PC-3 (cell line): ENCODE measurements at regions not wholly inside any gene's neighbourhood (a gene's known extent, or its start where the extent isn't known, plus 50 kb on each side); places are given as distances from the start of the nearest gene placed in this dataset.
A peak's percentile ranks its signal among the peaks of the same experiment; 100 is the strongest.

Experiments used
- ATAC-seq: fragments of 200-7000 bp; cut with Tn5 transposase; 2 replicates; pipeline ENCODE4 v1.9.1; 2020; ENCODE audit warnings: mild to moderate bottlenecking, moderate library complexity
- BruUV-seq: library from RNA; stranded (reverse); fragments of 400-500 nt; replicated peaks from 2 replicates; lab custom pipeline; 2021; lab: Mats Ljungman, UMichigan
- CTCF ChIA-PET: fragments of 300-600 bp; sonication (Branson Sonifier 250); formaldehyde crosslinking; loops from one replicate; lab custom pipeline; 2022; ENCODE audit warnings: antibody characterized with exemption; lab: Charles Lee
- POLR2A ChIA-PET: fragments of 300-600 bp; sonication (Branson Sonifier 250); formaldehyde crosslinking; loops from one replicate; lab custom pipeline; 2022; ENCODE audit warnings: antibody characterized with exemption; ENCODE audit not compliant: unreplicated experiment; lab: Charles Lee
- DNase-seq: peaks from one replicate; pipeline ENCODE4 v3.0.0-alpha.2; 2015
- H2AFZ ChIP-seq: fragments of 300-600 bp; sonication (generic); 2 replicates; pipeline ENCODE4 v1.6.0; 2016; ENCODE audit warnings: antibody characterized with exemption, low read length
- H3F3A ChIP-seq: fragments of 300-600 bp; sonication (generic); one replicate; pipeline ENCODE4 v1.6.0; 2017; ENCODE audit warnings: antibody characterized with exemption, low read length, control low read depth, mild to moderate bottlenecking; ENCODE audit not compliant: unreplicated experiment
- H3K27ac ChIP-seq: fragments of 300-600 bp; sonication (generic); 2 replicates; pipeline ENCODE4 v1.5.1; 2016; ENCODE audit warnings: mild to moderate bottlenecking, low read length
- H3K27me3 ChIP-seq: fragments of 300-600 bp; sonication (generic); 2 replicates; pipeline ENCODE4 v1.6.1; 2016; ENCODE audit warnings: low read length, mixed read lengths
- H3K36me3 ChIP-seq: fragments of 300-600 bp; sonication (generic); 2 replicates; pipeline ENCODE4 v1.6.1; 2016; ENCODE audit warnings: low read depth, mixed run types, low read length, mixed read lengths
- H3K4me1 ChIP-seq: fragments of 300-600 bp; sonication (generic); 2 replicates; pipeline ENCODE4 v1.5.1; 2016; ENCODE audit warnings: low read length; ENCODE audit not compliant: insufficient read depth
- H3K4me2 ChIP-seq: fragments of 300-600 bp; sonication (generic); 2 replicates; pipeline ENCODE4 v1.6.0; 2016; ENCODE audit warnings: low read length
- H3K4me3 ChIP-seq: fragments of 300-600 bp; sonication (generic); 2 replicates; pipeline ENCODE4 v1.5.1; 2016; ENCODE audit warnings: mild to moderate bottlenecking, low read length, mixed read lengths
- H3K79me2 ChIP-seq: fragments of 300-600 bp; sonication (generic); 2 replicates; pipeline ENCODE4 v1.6.1; 2017; ENCODE audit warnings: low read length, mixed read lengths
- H3K9ac ChIP-seq: fragments of 300-600 bp; sonication (generic); 2 replicates; pipeline ENCODE4 v1.6.0; 2016; ENCODE audit warnings: mild to moderate bottlenecking, low read length
- H3K9me2 ChIP-seq: fragments of 300-600 bp; sonication (generic); replicated peaks from 2 replicates; pipeline ENCODE4 v1.6.1; 2016; ENCODE audit warnings: mixed run types, low read length, mixed read lengths
- H3K9me3 ChIP-seq: fragments of 300-600 bp; sonication (generic); 2 replicates; pipeline ENCODE4 v1.6.1; 2016; ENCODE audit warnings: low read length, mixed read lengths
- H4K20me1 ChIP-seq: fragments of 300-600 bp; sonication (generic); 2 replicates; pipeline ENCODE4 v1.6.1; 2016; ENCODE audit warnings: low read length, mixed read lengths
- EZH2 ChIP-seq: fragments of 300-600 bp; sonication (generic); IDR thresholded peaks from one replicate; pipeline ENCODE4 v1.6.1; 2017; ENCODE audit warnings: antibody characterized with exemption, mild to moderate bottlenecking, low read length; ENCODE audit not compliant: unreplicated experiment
- EZH2phosphoT487 ChIP-seq: fragments of 300-600 bp; sonication (generic); IDR thresholded peaks from 2 replicates; pipeline ENCODE4 v1.6.1; 2018; ENCODE audit warnings: mild to moderate bottlenecking, antibody characterized with exemption, low read length, borderline replicate concordance
- intact Hi-C: fragments of 100-400 bp; cut with micrococcal nuclease; formaldehyde crosslinking; loops from 2 replicates; pipeline ENCODE4 v1.9.0; 2023
- TF ChIP-seq, protein P1 (sequence below): fragments of 300-600 bp; sonication (generic); conservative IDR thresholded peaks from 2 replicates; pipeline ENCODE4 v1.5.1; 2017; ENCODE audit warnings: antibody characterized with exemption, low read depth, mild to moderate bottlenecking, low read length

DNA sequence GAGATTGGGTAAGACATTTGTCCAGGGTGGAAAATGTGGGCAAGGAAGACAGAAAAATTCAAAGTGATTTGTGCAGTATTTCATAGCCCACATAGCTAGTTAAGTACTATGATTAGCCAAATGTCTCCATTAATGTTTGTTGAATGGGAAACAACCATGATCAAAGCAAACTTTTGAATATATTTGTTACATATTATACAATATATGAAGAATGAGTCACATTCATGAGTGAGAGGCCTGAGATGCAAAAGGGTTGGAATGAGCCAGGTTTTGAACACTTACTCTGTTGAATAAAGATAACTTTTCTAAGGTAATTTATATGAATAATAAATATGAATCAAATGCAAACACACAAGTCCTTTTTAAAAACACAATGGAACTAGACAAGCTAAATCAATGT, 984.5 kb upstream of the CDH2 start:
- POLR2A ChIA-PET, result no interaction called here
- H3K9me3 ChIP-seq, result no peaks in the 10 kb centered on the region
- peaks cover 10% of the 10 kb centered on the region for H3F3A ChIP-seq
- DNase-seq, result peak; percentile 55
- H3K9ac ChIP-seq, result no peak overlapping the region
- H3K4me3 ChIP-seq, result no peak overlapping the region
- H3K4me2 ChIP-seq, result peak overlapping the region; percentile 24
- H3K27me3 ChIP-seq, result no peaks in the 10 kb centered on the region
- no peak for ATAC-seq
- no peak overlapping the region for H2AFZ ChIP-seq
- H3K9me2 ChIP-seq, result no peaks in the 10 kb centered on the region
- peaks cover 79% of the 10 kb centered on the region for H3K4me1 ChIP-seq
- H3K36me3 ChIP-seq, result no peaks in the 10 kb centered on the region
- no peaks in the 10 kb centered on the region for H3K79me2 ChIP-seq
- H4K20me1 ChIP-seq, result no peaks in the 10 kb centered on the region
- no TSS peak for BruUV-seq
- intact Hi-C loops, result loop anchor here (10.0 kb wide), 2 partner anchors 347 to 797 kb away; no protein-coding TSS in a partner anchor
- H3K27ac ChIP-seq, result peak overlapping the region; percentile 40
- TF ChIP-seq EZH2phosphoT487, result no peak
- no peak for TF ChIP-seq EZH2
- TF ChIP-seq, protein P1, sequence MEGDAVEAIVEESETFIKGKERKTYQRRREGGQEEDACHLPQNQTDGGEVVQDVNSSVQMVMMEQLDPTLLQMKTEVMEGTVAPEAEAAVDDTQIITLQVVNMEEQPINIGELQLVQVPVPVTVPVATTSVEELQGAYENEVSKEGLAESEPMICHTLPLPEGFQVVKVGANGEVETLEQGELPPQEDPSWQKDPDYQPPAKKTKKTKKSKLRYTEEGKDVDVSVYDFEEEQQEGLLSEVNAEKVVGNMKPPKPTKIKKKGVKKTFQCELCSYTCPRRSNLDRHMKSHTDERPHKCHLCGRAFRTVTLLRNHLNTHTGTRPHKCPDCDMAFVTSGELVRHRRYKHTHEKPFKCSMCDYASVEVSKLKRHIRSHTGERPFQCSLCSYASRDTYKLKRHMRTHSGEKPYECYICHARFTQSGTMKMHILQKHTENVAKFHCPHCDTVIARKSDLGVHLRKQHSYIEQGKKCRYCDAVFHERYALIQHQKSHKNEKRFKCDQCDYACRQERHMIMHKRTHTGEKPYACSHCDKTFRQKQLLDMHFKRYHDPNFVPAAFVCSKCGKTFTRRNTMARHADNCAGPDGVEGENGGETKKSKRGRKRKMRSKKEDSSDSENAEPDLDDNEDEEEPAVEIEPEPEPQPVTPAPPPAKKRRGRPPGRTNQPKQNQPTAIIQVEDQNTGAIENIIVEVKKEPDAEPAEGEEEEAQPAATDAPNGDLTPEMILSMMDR, result no peak
- CTCF ChIA-PET, result no interaction called here

DNA sequence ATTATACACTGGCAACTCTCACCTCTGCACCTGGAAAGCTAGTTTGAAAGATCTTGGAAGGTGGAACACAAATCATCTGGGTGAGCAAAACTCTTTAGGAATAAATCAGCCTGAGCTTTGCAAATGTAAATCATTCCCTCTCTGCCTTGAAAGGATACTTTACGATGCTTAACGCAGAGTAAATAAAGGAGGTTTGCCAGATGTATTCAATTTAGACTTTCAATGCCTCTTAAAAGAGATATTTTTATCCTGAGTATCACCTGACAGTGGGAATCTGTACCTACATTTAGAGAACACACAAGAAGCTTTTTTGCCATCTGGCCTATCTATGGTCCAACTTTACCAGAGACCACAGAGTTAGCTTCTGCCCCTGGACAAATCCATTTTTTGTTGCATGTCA, 983.2 kb upstream of the CDH2 start:
- ATAC-seq (no peak), DNase-seq (peak; percentile 35)
- Histone ChIP-seq H3K9ac (no peak overlapping the region), H3K9me3 (no peaks in the 10 kb centered on the region), H2AFZ (no peak overlapping the region), H3K4me3 (no peak overlapping the region), H4K20me1 (no peaks in the 10 kb centered on the region), H3K9me2 (no peaks in the 10 kb centered on the region), H3K27me3 (no peaks in the 10 kb centered on the region), H3K4me1 (peaks cover 80% of the 10 kb centered on the region), H3F3A (peaks cover 10% of the 10 kb centered on the region), H3K4me2 (no peak overlapping the region), H3K79me2 (no peaks in the 10 kb centered on the region), H3K27ac (peak overlapping the region; percentile 10; the same call in 1 of the 2 replicates), H3K36me3 (no peaks in the 10 kb centered on the region)
- TF ChIP-seq EZH2phosphoT487 (no peak), EZH2 (no peak)
- TF ChIP-seq, protein P1, result no peak
- BruUV-seq, result no TSS peak
- ChIA-PET POLR2A (no interaction called here), CTCF (no interaction called here)
- intact Hi-C loops, result loop anchor here (10.0 kb wide), 2 partner anchors 345 to 795 kb away; no protein-coding TSS in a partner anchor

DNA sequence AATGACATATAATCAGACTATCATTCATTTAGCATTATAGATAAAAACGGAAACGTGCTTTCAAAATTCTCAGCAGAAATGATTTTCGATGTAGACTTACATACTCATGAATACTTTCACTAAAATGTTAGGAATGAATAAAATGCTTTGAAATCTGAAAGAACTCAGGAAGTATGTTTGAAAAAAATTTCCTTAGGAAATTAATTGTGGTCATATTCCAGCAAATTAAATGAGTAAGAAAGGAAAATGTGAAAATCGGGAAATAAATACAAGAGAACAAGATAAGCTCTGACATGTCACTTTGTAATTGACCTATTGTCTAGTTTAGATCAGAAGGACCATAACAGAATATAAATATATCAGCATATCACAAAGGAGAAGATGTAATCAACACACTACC, 981.0 kb upstream of the CDH2 start:
- Histone ChIP-seq H3K4me1 (peaks cover 76% of the 10 kb centered on the region), H3K4me2 (peak overlapping the region; percentile 60), H3K9me2 (no peaks in the 10 kb centered on the region), H3K36me3 (no peaks in the 10 kb centered on the region), H4K20me1 (no peaks in the 10 kb centered on the region), H2AFZ (no peak overlapping the region), H3K27ac (peak overlapping the region; percentile 53), H3K9ac (no peak overlapping the region), H3K79me2 (no peaks in the 10 kb centered on the region), H3K9me3 (no peaks in the 10 kb centered on the region), H3K27me3 (no peaks in the 10 kb centered on the region), H3F3A (peaks cover 9% of the 10 kb centered on the region), H3K4me3 (peak overlapping the region; percentile 7; the same call in 1 of the 2 replicates)
- intact Hi-C loops, result loop anchor here (5.0 to 10.0 kb wide), 4 partner anchors 219 to 1046 kb away; partner anchors contain the start of gene CDH2
- TF ChIP-seq, protein P1, result no peak
- TF ChIP-seq EZH2, result no peak
- no peak for TF ChIP-seq EZH2phosphoT487
- no TSS peak for BruUV-seq
- DNase-seq, result peak; percentile 3
- POLR2A ChIA-PET, result no interaction called here
- ATAC-seq, result no peak
- CTCF ChIA-PET, result no interaction called here
